ENCODE measurements at regions not wholly inside any gene's neighbourhood (a gene's known extent, or its start where the extent isn't known, plus 50 kb on each side); places are given as distances from the start of the nearest gene placed in this dataset.
"Not testable (repeated sequence)": the region's sequence is repeated elsewhere in the genome, so short reads cannot be mapped to it uniquely, and the experiment has no call there.

- no peak for DNase-seq
These were observed 393.4 kb downstream of the ZFHX3 start for GRCh38 chr16:72654535-72654934.

- no peak for DNase-seq
These were observed 398.5 kb downstream of the ZFHX3 start for GRCh38 chr16:72649254-72649944.

DNA sequence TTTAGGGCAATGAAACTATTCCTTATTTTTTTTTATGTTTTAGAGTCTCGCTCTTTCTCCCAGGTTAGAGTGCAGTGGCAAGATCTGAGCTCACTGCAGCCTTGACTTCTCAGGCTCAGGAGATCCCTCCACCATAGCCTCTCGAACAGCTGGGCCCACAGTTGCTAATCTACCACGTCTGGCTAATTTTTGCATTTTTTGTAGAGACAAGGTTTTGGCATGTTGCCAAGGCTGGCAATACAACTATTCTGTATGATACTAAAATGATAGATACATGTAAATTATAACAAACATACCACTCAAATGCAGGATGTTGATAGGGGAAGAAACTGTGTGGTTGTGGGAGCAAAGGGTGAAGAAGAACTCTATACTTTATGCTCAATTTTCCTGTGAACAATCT lies 401.3 kb downstream of the ZFHX3 start:
- DNase-seq = peak; percentile 16

GRCh38 chr16:72645538-72645937 lies 402.4 kb downstream of the ZFHX3 start:
- no peak for DNase-seq

DNA sequence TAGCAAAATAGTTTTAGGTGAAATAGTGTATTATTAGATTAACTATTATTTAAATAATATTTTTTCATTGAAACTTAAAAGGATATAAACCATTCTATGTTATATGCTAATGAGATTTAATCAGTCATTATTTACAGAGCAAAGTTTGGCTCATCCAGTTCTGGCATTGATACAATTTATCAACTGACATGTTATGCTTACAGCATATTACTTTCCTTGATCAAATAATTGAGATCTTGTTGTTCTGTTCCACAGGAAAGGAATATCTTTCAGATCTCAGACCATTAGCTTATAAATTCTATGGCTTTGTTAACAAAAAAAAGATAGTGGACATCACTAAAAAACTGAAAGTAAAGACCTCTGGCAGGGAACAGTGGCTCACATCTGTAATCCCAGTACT lies 403.0 kb downstream of the ZFHX3 start:
- no peak for DNase-seq

DNA sequence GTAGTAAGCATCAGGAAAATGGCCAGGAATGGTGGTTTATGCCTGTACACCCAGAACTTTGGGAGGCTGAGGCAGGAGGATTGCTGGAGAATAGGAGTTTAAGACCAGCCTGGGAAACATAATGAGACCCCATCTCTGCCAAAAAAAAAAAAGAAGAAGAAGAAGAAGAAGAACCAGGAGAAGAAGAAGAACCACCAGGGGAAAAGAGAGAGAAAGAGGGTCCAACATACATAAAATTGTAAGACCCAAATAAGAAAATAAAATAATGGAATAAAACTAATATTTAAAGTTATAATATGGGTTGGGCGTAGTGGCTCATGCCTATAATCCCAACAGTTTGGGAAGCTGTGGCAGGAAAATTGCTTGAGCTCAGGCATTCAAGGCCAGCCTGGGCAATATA lies 408.4 kb downstream of the ZFHX3 start:
- peak; percentile 1 for DNase-seq

- DNase-seq = peak; percentile 44
These were observed 410.6 kb downstream of the ZFHX3 start for GRCh38 chr16:72637306-72637705.

- no peak for DNase-seq
These were observed 412.2 kb downstream of the ZFHX3 start for GRCh38 chr16:72635694-72636093.

DNA sequence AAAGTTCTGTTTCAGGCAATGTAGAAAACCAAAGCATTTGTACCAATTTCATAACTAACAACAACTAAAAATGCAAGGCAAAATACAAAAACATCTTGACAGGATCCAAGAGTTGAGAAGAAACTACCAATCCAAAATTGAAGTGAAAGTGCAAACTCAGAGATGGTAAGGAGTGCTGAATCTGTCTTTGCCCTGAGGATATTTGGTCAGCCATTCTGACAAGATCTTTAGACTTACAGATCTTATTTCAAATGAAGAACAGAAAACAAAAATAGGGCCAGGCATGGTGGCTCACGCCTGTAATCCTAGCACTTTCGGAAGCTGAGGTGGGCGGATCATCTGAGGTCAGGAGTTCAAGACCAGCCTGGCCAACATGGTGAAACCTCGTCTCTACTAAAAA lies 412.8 kb downstream of the ZFHX3 start:
- no peak for DNase-seq

DNA sequence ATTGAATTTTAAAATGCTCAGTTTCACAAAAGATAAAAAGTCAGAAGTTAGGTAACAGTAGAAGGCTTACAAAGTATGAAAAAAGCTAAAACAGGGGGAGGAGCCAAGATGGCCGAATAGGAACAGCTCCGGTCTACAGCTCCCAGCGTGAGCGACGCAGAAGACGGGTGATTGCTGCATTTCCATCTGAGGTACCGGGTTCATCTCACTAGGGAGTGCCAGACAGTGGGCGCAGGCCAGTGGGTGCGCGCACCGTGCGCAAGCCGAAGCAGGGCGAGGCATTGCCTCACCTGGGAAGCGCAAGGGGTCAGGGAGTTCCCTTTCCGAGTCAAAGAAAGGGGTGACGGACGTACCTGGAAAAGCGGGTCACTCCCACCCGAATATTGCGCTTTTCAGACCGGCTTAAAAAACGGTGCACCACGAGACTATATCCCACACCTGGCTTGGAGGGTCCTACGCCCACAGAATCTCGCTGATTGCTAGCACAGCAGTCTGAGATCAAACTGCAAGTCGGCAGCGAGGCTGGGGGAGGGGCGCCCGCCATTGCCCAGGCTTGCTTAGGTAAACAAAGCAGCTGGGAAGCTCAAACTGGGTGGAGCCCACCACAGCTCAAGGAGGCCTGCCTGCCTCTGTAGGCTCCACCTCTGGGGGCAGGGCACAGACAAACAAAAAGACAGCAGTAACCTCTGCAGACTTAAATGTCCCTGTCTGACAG lies 420.6 kb downstream of the ZFHX3 start:
- DNase-seq = not testable (repeated sequence)

GRCh38 chr16:72626623-72627022 lies 421.3 kb downstream of the ZFHX3 start:
- DNase-seq = no peak

GRCh38 chr16:72621651-72622050 lies 426.3 kb downstream of the ZFHX3 start:
- no peak for DNase-seq

- DNase-seq = no peak
These were observed 427.1 kb downstream of the ZFHX3 start for GRCh38 chr16:72620853-72621252.

DNA sequence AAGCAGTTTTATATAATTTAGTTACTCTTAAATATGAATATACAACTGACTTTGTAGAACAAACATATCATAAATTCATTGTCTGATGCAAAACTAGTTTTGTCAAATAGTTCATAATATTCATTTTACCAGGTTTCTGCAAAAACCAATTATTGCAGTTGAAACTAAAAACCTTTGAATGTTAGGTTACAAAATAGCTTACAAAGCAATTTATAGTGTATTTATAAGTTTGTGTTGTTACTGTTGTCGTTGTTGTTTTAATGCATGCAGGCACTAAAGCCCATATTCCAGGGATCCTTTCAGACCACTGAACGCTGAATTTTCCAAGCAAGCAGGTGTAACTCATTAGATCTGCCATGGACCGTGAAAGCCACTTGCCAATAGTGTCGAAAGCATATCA lies 427.6 kb downstream of the ZFHX3 start:
- no peak for DNase-seq

GRCh38 chr16:72615856-72616255 lies 432.1 kb downstream of the ZFHX3 start:
- DNase-seq = no peak

GRCh38 chr16:72612718-72613117 lies 435.2 kb downstream of the ZFHX3 start:
- DNase-seq = no peak

GRCh38 chr16:72612256-72612655 lies 435.7 kb downstream of the ZFHX3 start:
- no peak for DNase-seq

GRCh38 chr16:72609933-72610332 lies 438.0 kb upstream of the PMFBP1 start:
- no peak for DNase-seq

GRCh38 chr16:72609066-72609465 lies 437.1 kb upstream of the PMFBP1 start:
- DNase-seq = no peak

DNA sequence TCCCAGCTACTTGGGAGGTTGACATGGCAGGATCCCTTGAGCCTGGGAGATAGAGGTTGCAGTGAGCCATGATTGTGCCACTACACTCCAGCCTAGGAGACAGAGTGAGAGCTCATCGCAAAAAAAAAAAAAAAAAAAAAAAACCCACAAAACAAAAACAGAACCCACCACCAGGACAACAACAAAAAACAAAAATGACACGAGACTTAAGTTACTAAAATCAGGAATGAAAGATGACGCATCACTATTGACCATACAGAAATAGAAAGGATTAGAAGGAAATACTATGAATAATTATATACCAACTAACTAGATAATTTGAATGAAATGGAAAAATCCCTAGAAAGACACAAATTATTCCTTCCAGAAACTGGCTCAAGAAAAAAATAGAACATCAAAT lies 432.4 kb upstream of the PMFBP1 start:
- no peak for DNase-seq

DNA sequence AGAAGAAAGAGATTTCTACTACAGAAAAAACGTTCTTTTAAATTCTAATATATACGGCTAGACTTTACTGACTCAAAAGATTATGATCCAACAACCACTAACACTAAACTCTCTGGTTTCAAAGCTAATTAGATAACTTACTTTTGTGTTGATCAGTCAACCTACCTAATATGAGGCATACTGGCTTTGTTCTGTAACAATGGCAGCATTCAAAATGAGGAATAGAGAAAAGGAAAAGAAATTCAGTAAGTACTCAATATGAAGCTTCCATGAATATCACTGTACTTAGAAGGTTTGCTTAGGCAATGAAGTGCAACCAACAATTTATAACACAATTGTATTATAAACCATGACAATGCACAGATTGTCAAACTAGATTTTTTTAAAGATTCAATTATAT lies 430.5 kb upstream of the PMFBP1 start:
- no peak for DNase-seq

DNA sequence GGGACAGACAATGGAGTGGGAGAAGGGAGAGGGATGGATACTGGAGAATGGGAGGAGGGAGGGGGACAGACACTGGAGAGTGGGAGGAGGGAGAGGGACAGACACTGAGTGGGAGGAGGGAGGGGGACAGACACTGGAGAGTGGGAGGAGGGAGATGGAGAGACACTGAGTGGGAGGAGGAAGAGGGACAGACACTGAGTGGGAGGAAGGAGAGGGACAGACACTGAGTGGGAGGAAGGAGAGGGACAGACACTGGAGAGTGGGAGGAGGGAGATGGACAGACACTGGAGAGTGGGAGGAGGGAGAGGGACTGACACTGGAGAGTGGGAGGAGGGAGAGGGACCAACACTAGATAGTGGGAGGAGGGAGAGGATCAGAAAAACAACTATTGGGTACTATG lies 426.7 kb upstream of the PMFBP1 start:
- no peak for DNase-seq

GRCh38 chr16:72597938-72598337 lies 426.0 kb upstream of the PMFBP1 start:
- no peak for DNase-seq

GRCh38 chr16:72596373-72596772 lies 424.4 kb upstream of the PMFBP1 start:
- no peak for DNase-seq
